GM12878 (cell line): ENCODE measurements at regions not wholly inside any gene's neighbourhood (a gene's known extent, or its start where the extent isn't known, plus 50 kb on each side); places are given as distances from the start of the nearest gene placed in this dataset.

Experiments
- ATAC-seq: fragments of 200-7000 bp; cut with Tn5 transposase; 3 replicates; pipeline ENCODE4 v1.9.1; 2020; ENCODE audit warnings: mild to moderate bottlenecking, moderate library complexity
- BruUV-seq: library from RNA; stranded (reverse); fragments of 400-500 nt; replicated peaks from 2 replicates; lab custom pipeline; 2021; lab: Mats Ljungman, UMichigan
- CTCF ChIA-PET: fragments of 300-600 bp; sonication (Branson Sonifier 250); formaldehyde crosslinking; extraction: SDS; loops from one replicate; lab custom pipeline; 2021; ENCODE audit warnings: inconsistent platforms; lab: Yijun Ruan, JAX
- POLR2A ChIA-PET: fragments of 350-600 bp; formaldehyde crosslinking; extraction: SDS; loops from one replicate; lab custom pipeline; 2021; ENCODE audit warnings: inconsistent platforms; lab: Charles Lee
- RAD21 ChIA-PET: fragments of 300-600 bp; sonication (Branson Sonifier 250); formaldehyde crosslinking; loops from one replicate; lab custom pipeline; 2023; ENCODE audit warnings: antibody characterized with exemption; ENCODE audit not compliant: unreplicated experiment; lab: Charles Lee
- SMC1A ChIA-PET: fragments of 300-600 bp; sonication (Branson Sonifier 250); formaldehyde crosslinking; loops from one replicate; lab custom pipeline; 2023; ENCODE audit not compliant: unreplicated experiment, uncharacterized antibody; lab: Charles Lee
- DNase-seq: peaks from one replicate; pipeline ENCODE4 v3.0.0-alpha.2; 2011; ENCODE audit warnings: low read depth, low spot score
- FAIRE-seq: peaks from 3 replicates; lab custom pipeline; 2011; peaks lifted over from hg19 to GRCh38; lab: Jason Lieb, UNC
- H2AFZ ChIP-seq: 2 replicates; pipeline ENCODE4 v1.6.0; 2011; ENCODE audit warnings: low read depth, low read length, control low read depth; ENCODE audit not compliant: control insufficient read depth
- H3K27ac ChIP-seq: 2 replicates; pipeline ENCODE4 v1.5.1; 2011; ENCODE audit warnings: control low read depth; ENCODE audit not compliant: control insufficient read depth, insufficient read depth
- H3K27me3 ChIP-seq, 2 experiments: replicated peaks in 1 of 2; 2 replicates each; pipeline versions ENCODE4 v1.6.0 to v1.6.1; 2011; ENCODE audit warnings: low read length in 1 of 2; ENCODE audit not compliant: control insufficient read depth in 2 of 2, insufficient read depth in 2 of 2
- H3K36me3 ChIP-seq, 2 experiments: 2 replicates each; pipeline ENCODE4 v1.5.1; 2011; ENCODE audit warnings: low read length in 1 of 2; ENCODE audit not compliant: control insufficient read depth in 2 of 2, insufficient read depth in 2 of 2
- H3K4me1 ChIP-seq: 2 replicates; pipeline ENCODE4 v1.6.1; 2011; ENCODE audit warnings: mild to moderate bottlenecking, low read length, moderate library complexity, mixed read lengths; ENCODE audit not compliant: control insufficient read depth, insufficient read depth
- H3K4me2 ChIP-seq: 2 replicates; pipeline ENCODE4 v1.6.0; 2011; ENCODE audit warnings: control low read depth; ENCODE audit not compliant: control insufficient read depth, insufficient read depth
- H3K4me3 ChIP-seq: fragments of 200-600 bp; sonication (generic); 2 replicates; pipeline ENCODE4 v1.5.1; 2016
- H3K79me2 ChIP-seq: 2 replicates; pipeline ENCODE4 v1.6.0; 2011; ENCODE audit warnings: low read length; ENCODE audit not compliant: control insufficient read depth, insufficient read depth
- H3K9ac ChIP-seq: 2 replicates; pipeline ENCODE4 v1.8.0; 2011; ENCODE audit warnings: low read length, control low read depth, mixed read lengths; ENCODE audit not compliant: control insufficient read depth, insufficient read depth
- H3K9me3 ChIP-seq: replicated peaks from 3 replicates; pipeline ENCODE4 v1.5.1; 2011; ENCODE audit warnings: mild to moderate bottlenecking, low read length; ENCODE audit not compliant: control insufficient read depth, insufficient read depth
- H4K20me1 ChIP-seq: 2 replicates; pipeline ENCODE4 v1.6.0; 2011; ENCODE audit not compliant: control insufficient read depth, insufficient read depth
- MLLT1 ChIP-seq: fragments of 450-650 bp; IDR thresholded peaks from 2 replicates; pipeline ENCODE4 v1.6.1; 2016; ENCODE audit warnings: mild to moderate bottlenecking
- MTA3 ChIP-seq: IDR thresholded peaks from 2 replicates; pipeline ENCODE4 v1.6.1; 2012; ENCODE audit warnings: low read length, inconsistent platforms, borderline replicate concordance
- NR2C2 ChIP-seq: IDR thresholded peaks from 2 replicates; pipeline ENCODE4 v1.6.1; 2011; ENCODE audit warnings: borderline replicate concordance, low read depth; ENCODE audit not compliant: control insufficient read depth, insufficient read length
- RB1 ChIP-seq: fragments of 450-650 bp; formaldehyde crosslinking; IDR thresholded peaks from 2 replicates; pipeline ENCODE4 v1.6.1; 2017; ENCODE audit warnings: mild to moderate bottlenecking, borderline replicate concordance
- RBBP5 ChIP-seq: fragments of 200-600 bp; sonication (generic); conservative IDR thresholded peaks from 2 replicates; pipeline ENCODE4 v1.6.1; 2016
- SPI1 ChIP-seq: IDR thresholded peaks from 2 replicates; pipeline ENCODE4 v1.6.1; 2011; ENCODE audit warnings: low read depth, mild to moderate bottlenecking, low read length, moderate library complexity, borderline replicate concordance; ENCODE audit not compliant: insufficient read depth
- WRNIP1 ChIP-seq: IDR thresholded peaks from 2 replicates; pipeline ENCODE4 v1.6.1; 2011; ENCODE audit warnings: low read depth, low read length, improper control_type of control experiment, borderline replicate concordance
- ZBED1 ChIP-seq: IDR thresholded peaks from 2 replicates; pipeline ENCODE4 v1.6.1; 2016; ENCODE audit warnings: borderline replicate concordance
- ZNF274 ChIP-seq: IDR thresholded peaks from one replicate; pipeline ENCODE4 v1.8.0; 2011; ENCODE audit not compliant: insufficient read length, insufficient read depth
- WGBS: methylation state at CpG from one replicate; pipeline ENCODE4 v1.1.6; 2016; ENCODE audit warnings: low lambda C conversion rate; ENCODE audit not compliant: insufficient replicate concordance, insufficient coverage; ENCODE audit errors: missing lambda C conversion rate; 5-methylcytosine and 5-hydroxymethylcytosine counted together
- in situ Hi-C: fragments of 300-500 bp; cut with MboI; formaldehyde crosslinking; loops from 9 replicates; pipeline ENCODE4 v1.14.3; 2018; ENCODE audit warnings: mixed read lengths
- intact Hi-C: fragments of 100-400 bp; cut with micrococcal nuclease; formaldehyde crosslinking; loops from one replicate; pipeline ENCODE4 v1.14.2; 2022; ENCODE audit not compliant: unreplicated experiment
- TF ChIP-seq, protein P1 (sequence below): fragments of 450-650 bp; formaldehyde crosslinking; IDR thresholded peaks from 2 replicates; pipeline ENCODE4 v1.4.0; 2022; ENCODE audit warnings: mild to moderate bottlenecking, moderate library complexity
- TF ChIP-seq, protein P2 (sequence below), 3 experiments: IDR thresholded peaks in 2 of 3; conservative IDR thresholded peaks in 1 of 3; 2 replicates each; pipeline ENCODE4 v1.5.1; 2011; ENCODE audit warnings: low read depth in 3 of 3, low read length in 3 of 3, mild to moderate bottlenecking in 3 of 3, control low read depth in 2 of 3, moderate library complexity in 2 of 3, inconsistent platforms in 1 of 3, mixed read lengths in 1 of 3; ENCODE audit not compliant: control insufficient read depth in 2 of 3, insufficient read depth in 1 of 3; ENCODE audit errors: extremely low read depth in 1 of 3

GRCh38 chr2:38152035-38152434 is 76.1 kb upstream of the CYP1B1 start:
- no peaks in the 10 kb centered on the region for H3K36me3 ChIP-seq
- H3K79me2 ChIP-seq, result no peaks in the 10 kb centered on the region
- ChIA-PET CTCF (interaction anchor here (0.9 kb wide), 1 partner anchor 123 kb away, joined by 3 read pairs; no protein-coding TSS in a partner anchor), POLR2A (no interaction called here)
- H4K20me1 ChIP-seq, result no peaks in the 10 kb centered on the region
- H3K9ac ChIP-seq, result no peak overlapping the region
- no peak for DNase-seq
- BruUV-seq, result no TSS peak
- intact Hi-C loops, result no loop called here
- H3K4me2 ChIP-seq, result no peak overlapping the region
- WGBS, result 38% methylated on average over 4 of the region's 4 CpGs
- no peak overlapping the region for H3K27ac ChIP-seq
- TF ChIP-seq SPI1 (peak; percentile 54; the same call in 1 of the 2 replicates), WRNIP1 (no peak)
- TF ChIP-seq, all 136 proteins: peak for 1
- H2AFZ ChIP-seq, result no peak overlapping the region
- H3K4me3 ChIP-seq, result no peak overlapping the region
- ChIA-PET SMC1A (interaction anchor here (0.6 kb wide), 1 partner anchor 50 kb away, joined by 3 read pairs; no protein-coding TSS in a partner anchor), RAD21 (no interaction called here)
- no peaks in the 10 kb centered on the region for H3K27me3 ChIP-seq
- H3K4me1 ChIP-seq, result peaks cover 13% of the 10 kb centered on the region; the same call in 1 of the 2 replicates
- H3K9me3 ChIP-seq, result peaks cover 1% of the 10 kb centered on the region; the same call in 2 of the 3 replicates
- FAIRE-seq (no peak), ATAC-seq (no peak)
- in situ Hi-C loops, result no loop called here

DNA sequence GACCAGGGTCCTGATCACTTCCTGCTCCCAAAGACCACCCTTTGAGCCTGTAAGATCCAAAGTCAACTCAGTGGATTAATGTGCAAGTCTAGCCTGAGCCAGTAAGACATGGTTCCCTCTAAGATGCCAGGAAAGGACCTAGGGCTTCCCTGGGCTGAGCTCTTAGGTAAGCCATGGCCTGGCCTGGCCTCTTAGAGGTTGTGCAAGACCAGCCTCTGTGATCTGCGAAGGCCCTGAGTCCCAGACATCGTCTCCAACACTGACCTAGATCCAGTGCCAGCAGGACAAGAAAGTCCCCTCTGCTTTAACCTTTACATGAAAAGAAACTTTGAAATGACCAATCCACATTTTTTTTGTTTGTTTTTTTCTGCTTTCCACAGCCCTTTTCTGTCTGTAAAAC is 73.6 kb upstream of the CYP1B1 start:
- Histone ChIP-seq H3K36me3 (no peaks in the 10 kb centered on the region), H3K9me3 (peaks cover 5% of the 10 kb centered on the region; the same call in 2 of the 3 replicates), H3K9ac (no peak overlapping the region), H3K4me2 (no peak overlapping the region), H2AFZ (no peak overlapping the region), H3K27me3 (no peaks in the 10 kb centered on the region), H3K4me1 (peaks cover 35% of the 10 kb centered on the region), H4K20me1 (no peaks in the 10 kb centered on the region), H3K79me2 (no peaks in the 10 kb centered on the region), H3K27ac (no peak overlapping the region), H3K4me3 (no peak overlapping the region)
- ChIA-PET POLR2A (no interaction called here), CTCF (interaction anchor here (0.6 kb wide), 1 partner anchor 125 kb away, joined by 3 read pairs; no protein-coding TSS in a partner anchor), SMC1A (no interaction called here), RAD21 (no interaction called here)
- in situ Hi-C loops (no loop called here), intact Hi-C loops (no loop called here)
- BruUV-seq, result no TSS peak
- 88% methylated on average over 2 of the region's 2 CpGs for WGBS
- FAIRE-seq (no peak), DNase-seq (no peak), ATAC-seq (no peak)
- TF ChIP-seq, protein P1, sequence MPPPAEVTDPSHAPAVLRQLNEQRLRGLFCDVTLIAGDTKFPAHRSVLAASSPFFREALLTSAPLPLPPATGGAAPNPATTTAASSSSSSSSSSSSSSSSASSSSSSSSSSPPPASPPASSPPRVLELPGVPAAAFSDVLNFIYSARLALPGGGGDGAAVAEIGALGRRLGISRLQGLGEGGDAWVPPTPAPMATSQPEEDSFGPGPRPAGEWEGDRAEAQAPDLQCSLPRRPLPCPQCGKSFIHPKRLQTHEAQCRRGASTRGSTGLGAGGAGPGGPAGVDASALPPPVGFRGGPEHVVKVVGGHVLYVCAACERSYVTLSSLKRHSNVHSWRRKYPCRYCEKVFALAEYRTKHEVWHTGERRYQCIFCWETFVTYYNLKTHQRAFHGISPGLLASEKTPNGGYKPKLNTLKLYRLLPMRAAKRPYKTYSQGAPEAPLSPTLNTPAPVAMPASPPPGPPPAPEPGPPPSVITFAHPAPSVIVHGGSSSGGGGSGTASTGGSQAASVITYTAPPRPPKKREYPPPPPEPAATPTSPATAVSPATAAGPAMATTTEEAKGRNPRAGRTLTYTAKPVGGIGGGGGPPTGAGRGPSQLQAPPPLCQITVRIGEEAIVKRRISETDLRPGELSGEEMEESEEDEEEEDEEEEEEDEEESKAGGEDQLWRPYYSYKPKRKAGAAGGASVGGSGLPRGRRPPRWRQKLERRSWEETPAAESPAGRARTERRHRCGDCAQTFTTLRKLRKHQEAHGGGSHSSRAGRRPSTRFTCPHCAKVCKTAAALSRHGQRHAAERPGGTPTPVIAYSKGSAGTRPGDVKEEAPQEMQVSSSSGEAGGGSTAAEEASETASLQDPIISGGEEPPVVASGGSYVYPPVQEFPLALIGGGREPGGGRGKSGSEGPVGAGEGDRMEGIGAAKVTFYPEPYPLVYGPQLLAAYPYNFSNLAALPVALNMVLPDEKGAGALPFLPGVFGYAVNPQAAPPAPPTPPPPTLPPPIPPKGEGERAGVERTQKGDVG (CRISPR knock-in tag), result no peak
- TF ChIP-seq RBBP5 (no peak), ZBED1 (no peak), NR2C2 (no peak), RB1 (no peak), ZNF274 (no peak), MTA3 (no peak), MLLT1 (no peak)
- TF ChIP-seq, protein P2, sequence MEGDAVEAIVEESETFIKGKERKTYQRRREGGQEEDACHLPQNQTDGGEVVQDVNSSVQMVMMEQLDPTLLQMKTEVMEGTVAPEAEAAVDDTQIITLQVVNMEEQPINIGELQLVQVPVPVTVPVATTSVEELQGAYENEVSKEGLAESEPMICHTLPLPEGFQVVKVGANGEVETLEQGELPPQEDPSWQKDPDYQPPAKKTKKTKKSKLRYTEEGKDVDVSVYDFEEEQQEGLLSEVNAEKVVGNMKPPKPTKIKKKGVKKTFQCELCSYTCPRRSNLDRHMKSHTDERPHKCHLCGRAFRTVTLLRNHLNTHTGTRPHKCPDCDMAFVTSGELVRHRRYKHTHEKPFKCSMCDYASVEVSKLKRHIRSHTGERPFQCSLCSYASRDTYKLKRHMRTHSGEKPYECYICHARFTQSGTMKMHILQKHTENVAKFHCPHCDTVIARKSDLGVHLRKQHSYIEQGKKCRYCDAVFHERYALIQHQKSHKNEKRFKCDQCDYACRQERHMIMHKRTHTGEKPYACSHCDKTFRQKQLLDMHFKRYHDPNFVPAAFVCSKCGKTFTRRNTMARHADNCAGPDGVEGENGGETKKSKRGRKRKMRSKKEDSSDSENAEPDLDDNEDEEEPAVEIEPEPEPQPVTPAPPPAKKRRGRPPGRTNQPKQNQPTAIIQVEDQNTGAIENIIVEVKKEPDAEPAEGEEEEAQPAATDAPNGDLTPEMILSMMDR (IDR thresholded peaks at IDR 0.05 in 2 of 3, conservative IDR thresholded peaks at IDR 0.05 in 1 of 3; ENCODE audit: control insufficient read depth in 2 of 3, extremely low read depth in 1 of 3, insufficient read depth in 1 of 3, low read depth in 3 of 3, low read length in 3 of 3), result no peak
